B cell (primary cell): ENCODE measurements at regions not wholly inside any gene's neighbourhood (a gene's known extent, or its start where the extent isn't known, plus 50 kb on each side); places are given as distances from the start of the nearest gene placed in this dataset.

Experiments used
- ATAC-seq: fragments of 200-7000 bp; cut with Tn5 transposase; one replicate; pipeline ENCODE4 v1.10.0; 2021; ENCODE audit warnings: low read depth, mild to moderate bottlenecking, moderate number of reproducible peaks, moderate library complexity
- CTCF ChIA-PET: fragments of 350-600 bp; sonication (Branson Sonifier 250); formaldehyde crosslinking; loops from one replicate; lab custom pipeline; 2021; ENCODE audit warnings: antibody characterized with exemption, inconsistent platforms; lab: Charles Lee
- POLR2A ChIA-PET: fragments of 350-600 bp; sonication (Branson Sonifier 250); formaldehyde crosslinking; loops from one replicate; lab custom pipeline; 2021; ENCODE audit warnings: antibody characterized with exemption; lab: Charles Lee
- DNase-seq: peaks from one replicate; pipeline ENCODE4 v3.0.0; 2013
- H2AFZ ChIP-seq: 2 replicates; pipeline ENCODE4 v1.6.1; 2012; ENCODE audit warnings: mild to moderate bottlenecking, low read depth, low read length; ENCODE audit not compliant: insufficient read depth, poor library complexity, severe bottlenecking
- H3K27ac ChIP-seq, 2 donors: 1 replicate in 1 of 2; 2 replicates in 1 of 2; pipeline ENCODE4 v1.5.1; 2012 to 2013; ENCODE audit warnings: low read length in 2 of 2, mild to moderate bottlenecking in 2 of 2, moderate library complexity in 1 of 2
- H3K27me3 ChIP-seq, 4 experiments: fragments of 200-600 bp in 1 of 4; sonication (generic) in 1 of 4; replicated peaks in 1 of 4; 1 replicate in 2 of 4; 2 replicates in 2 of 4; pipeline versions ENCODE4 v1.6.1 to v1.7.0; 2013 to 2016; ENCODE audit warnings: low read length in 3 of 4, mild to moderate bottlenecking in 2 of 4, mixed read lengths in 1 of 4, moderate library complexity in 1 of 4; ENCODE audit not compliant: insufficient read depth in 4 of 4, control insufficient read depth in 3 of 4; ENCODE audit errors: control extremely low read depth in 1 of 4
- H3K36me3 ChIP-seq, 2 experiments: replicated peaks in 1 of 2; 1 replicate in 1 of 2; 2 replicates in 1 of 2; pipeline versions ENCODE4 v1.6.1 to v1.7.1; 2013; ENCODE audit warnings: low read length in 1 of 2; ENCODE audit not compliant: insufficient read depth in 2 of 2, control insufficient read depth in 1 of 2; ENCODE audit errors: control extremely low read depth in 1 of 2, extremely low read depth in 1 of 2
- H3K4me1 ChIP-seq, 2 donors: fragments of 200-600 bp in 1 of 2; sonication (generic) in 1 of 2; 1 replicate in 1 of 2; 2 replicates in 1 of 2; pipeline versions ENCODE4 v1.5.1 to v1.6.1; 2013 to 2017; ENCODE audit warnings: low read length in 2 of 2; ENCODE audit not compliant: control insufficient read depth in 2 of 2, insufficient read depth in 2 of 2
- H3K4me2 ChIP-seq: replicated peaks from 2 replicates; pipeline ENCODE3; 2012; ENCODE audit warnings: mild to moderate bottlenecking, low read depth, low read length; ENCODE audit not compliant: poor library complexity, severe bottlenecking
- H3K4me3 ChIP-seq, 5 experiments: fragments of 200-600 bp in 1 of 5; sonication (generic) in 1 of 5; 1 replicate in 3 of 5; 2 replicates in 2 of 5; pipeline versions ENCODE4 v1.5.1 to v1.7.0; 2011 to 2016; ENCODE audit warnings: low read length in 4 of 5, mild to moderate bottlenecking in 4 of 5, low read depth in 2 of 5, control low read depth in 1 of 5, moderate library complexity in 1 of 5; ENCODE audit not compliant: insufficient read depth in 1 of 5; ENCODE audit errors: control extremely low read depth in 1 of 5, extremely low read depth in 1 of 5
- H3K79me2 ChIP-seq: fragments of 200-600 bp; sonication (generic); one replicate; pipeline ENCODE4 v1.6.0; 2016; ENCODE audit warnings: low read length; ENCODE audit not compliant: control insufficient read depth, insufficient read depth
- H3K9ac ChIP-seq: fragments of 200-600 bp; sonication (generic); 2 replicates; pipeline ENCODE4 v1.6.1; 2017; ENCODE audit warnings: mild to moderate bottlenecking, low read length, moderate library complexity
- H3K9me3 ChIP-seq, 3 donors: one replicate each; pipeline versions ENCODE4 v1.6.1 to v1.7.1; 2013; ENCODE audit warnings: low read length in 2 of 3; ENCODE audit not compliant: control insufficient read depth in 2 of 3, insufficient read depth in 1 of 3; ENCODE audit errors: control extremely low read depth in 1 of 3
- H4K20me1 ChIP-seq: 2 replicates; pipeline ENCODE4 v1.6.0; 2012; ENCODE audit warnings: mild to moderate bottlenecking, low read length; ENCODE audit not compliant: insufficient read depth, control insufficient read depth, poor library complexity, severe bottlenecking
- H3K27ac Mint-ChIP-seq: one replicate; pipeline ENCODE4 v1.8.0; 2021; ENCODE audit warnings: mixed read lengths
- H3K27me3 Mint-ChIP-seq: one replicate; pipeline ENCODE4 v1.8.0; 2021; ENCODE audit warnings: mixed read lengths
- H3K4me1 Mint-ChIP-seq: one replicate; pipeline ENCODE4 v1.8.0; 2021; ENCODE audit warnings: mixed read lengths
- H3K4me3 Mint-ChIP-seq: one replicate; pipeline ENCODE4 v1.8.0; 2021; ENCODE audit warnings: mixed read lengths
- H3K9me3 Mint-ChIP-seq: one replicate; pipeline ENCODE4 v1.8.0; 2022; ENCODE audit warnings: mixed read lengths; ENCODE audit not compliant: insufficient read depth
- CTCF ChIP-seq: fragments of 200-600 bp; IDR thresholded peaks from one replicate; pipeline ENCODE4 v1.8.0; 2022; ENCODE audit warnings: antibody characterized with exemption, mild to moderate bottlenecking
- EZH2 ChIP-seq: IDR thresholded peaks from 2 replicates; pipeline ENCODE4 v1.6.1; 2012; ENCODE audit warnings: borderline replicate concordance, low read depth, mild to moderate bottlenecking, moderate library complexity, low read length; ENCODE audit not compliant: insufficient read depth, poor library complexity, severe bottlenecking
- WGBS: methylation state at CpG from one replicate; pipeline ENCODE4 v1.1.5; 2013; ENCODE audit warnings: missing lambda C conversion rate; ENCODE audit not compliant: insufficient coverage; 5-methylcytosine and 5-hydroxymethylcytosine counted together
- intact Hi-C: fragments of 100-400 bp; cut with micrococcal nuclease; formaldehyde crosslinking; loops from one replicate; pipeline ENCODE4 v1.10.0; 2022

DNA sequence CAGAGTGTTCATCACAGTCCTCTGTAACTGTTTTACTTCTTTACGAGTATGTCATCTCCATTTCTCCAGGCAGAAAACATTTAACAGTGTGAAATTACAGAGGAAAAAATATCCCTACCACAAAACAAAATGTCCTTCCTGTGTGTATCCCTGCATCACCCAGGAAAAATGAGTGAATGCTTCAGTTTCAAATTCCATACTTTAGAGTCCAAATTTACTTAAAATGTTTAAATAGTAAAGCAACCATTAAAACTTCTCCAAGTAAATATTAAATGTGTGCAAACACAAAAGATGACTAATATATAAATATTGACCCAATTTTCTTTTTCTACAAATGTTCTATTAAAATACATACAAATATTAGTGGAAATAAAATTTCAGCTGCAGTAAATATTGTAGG is 1016.6 kb upstream of the PCDH20 start:
- POLR2A ChIA-PET, result no interaction called here
- no peak for ATAC-seq

GRCh38 chr13:62431852-62432251 is 1016.2 kb upstream of the PCDH20 start:
- Histone ChIP-seq H3K27ac (no peak overlapping the region), H3K36me3 (no peaks in the 10 kb centered on the region), H3K27me3 (no peaks in the 10 kb centered on the region), H3K4me2 (no peak overlapping the region), H4K20me1 (no peaks in the 10 kb centered on the region), H3K9me3 (no peaks in the 10 kb centered on the region), H3K79me2 (no peaks in the 10 kb centered on the region), H2AFZ (no peak overlapping the region), H3K9ac (no peak overlapping the region), H3K4me1 (no peaks in the 10 kb centered on the region), H3K4me3 (no peak overlapping the region)
- H3K9me3 Mint-ChIP-seq, result peaks cover 2% of the 10 kb centered on the region
- H3K4me3 Mint-ChIP-seq, result no peak overlapping the region
- intact Hi-C loops, result no loop called here
- H3K27me3 Mint-ChIP-seq, result no peaks in the 10 kb centered on the region
- CTCF ChIA-PET, result no interaction called here
- no peak overlapping the region for H3K27ac Mint-ChIP-seq
- H3K4me1 Mint-ChIP-seq, result no peaks in the 10 kb centered on the region
- no peak for TF ChIP-seq EZH2
- TF ChIP-seq CTCF, result no peak
- no peak for ATAC-seq
- no peak for DNase-seq
- POLR2A ChIA-PET, result no interaction called here

More for the DNA sequence above, 1016.6 kb upstream of the PCDH20 start:
- Histone ChIP-seq H3K4me3 (no peak overlapping the region), H3K4me1 (no peaks in the 10 kb centered on the region), H3K9ac (no peak overlapping the region), H4K20me1 (no peaks in the 10 kb centered on the region), H3K27me3 (no peaks in the 10 kb centered on the region), H3K79me2 (no peaks in the 10 kb centered on the region), H3K9me3 (no peaks in the 10 kb centered on the region), H3K4me2 (no peak overlapping the region), H3K36me3 (no peaks in the 10 kb centered on the region), H3K27ac (no peak overlapping the region), H2AFZ (no peak overlapping the region)
- no peak for DNase-seq
- intact Hi-C loops, result no loop called here
- Mint-ChIP-seq H3K4me3 (no peak overlapping the region), H3K27ac (no peak overlapping the region), H3K27me3 (no peaks in the 10 kb centered on the region), H3K4me1 (no peaks in the 10 kb centered on the region), H3K9me3 (peaks cover 2% of the 10 kb centered on the region)
- no peak for TF ChIP-seq CTCF
- TF ChIP-seq EZH2, result no peak
- CTCF ChIA-PET, result no interaction called here
- WGBS, result no CpG with 5 or more reads among the region's 1 CpG
